Right lobe of liver (tissue), 4 donors: ENCODE measurements at regions not wholly inside any gene's neighbourhood (a gene's known extent, or its start where the extent isn't known, plus 50 kb on each side); places are given as distances from the start of the nearest gene placed in this dataset.

Experiments used
- CTCF ChIP-seq, 4 donors: fragments of 200-600 bp in 3 of 4; fragments of 450-650 bp in 1 of 4; IDR thresholded peaks; one replicate each; pipeline versions ENCODE4 v1.5.1 to v1.8.0; 2016 to 2022; ENCODE audit warnings: antibody characterized with exemption in 4 of 4, mild to moderate bottlenecking in 2 of 4
- POLR2A ChIP-seq: fragments of 450-650 bp; IDR thresholded peaks from one replicate; pipeline ENCODE4 v1.6.1; 2017; ENCODE audit warnings: antibody characterized with exemption, mild to moderate bottlenecking
- donor health status: DM: no; HTN: no; CAD: no.
- donor health status: DM: no; HTN: no; CAD: no.
- donor health status: DM: no; HTN: yes; CAD: no.

DNA sequence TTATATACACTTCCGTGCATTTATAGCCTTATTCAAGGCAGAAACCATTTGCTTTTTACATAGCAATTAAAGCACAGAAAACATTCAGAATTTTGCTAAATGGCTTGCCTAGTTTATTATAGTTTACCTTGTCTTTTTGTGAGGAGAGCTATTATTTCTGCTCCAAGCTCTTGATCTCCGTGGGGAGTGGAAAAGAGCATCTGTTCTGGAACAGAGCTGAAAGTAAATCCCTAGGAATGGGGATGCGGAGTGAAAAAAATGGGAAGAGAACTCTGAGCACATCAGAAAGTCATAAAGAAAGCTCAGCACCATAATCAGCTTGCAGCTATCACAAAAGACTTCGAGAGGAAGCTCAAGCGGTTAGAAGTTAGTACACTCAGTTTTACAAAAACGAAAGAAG, 1006.7 kb downstream of the ROBO2 start:
- TF ChIP-seq CTCF (IDR thresholded peaks at IDR 0.05): no peak
- no peak for TF ChIP-seq POLR2A
